IMR-90 (cell line): ENCODE measurements at regions not wholly inside any gene's neighbourhood (a gene's known extent, or its start where the extent isn't known, plus 50 kb on each side); places are given as distances from the start of the nearest gene placed in this dataset.

Experiments used
- ATAC-seq: fragments of 200-7000 bp; cut with Tn5 transposase; 2 replicates; pipeline ENCODE4 v1.9.1; 2020; ENCODE audit warnings: low read depth, mild to moderate bottlenecking, moderate library complexity
- BruUV-seq: library from RNA; stranded (reverse); fragments of 400-500 nt; replicated peaks from 2 replicates; lab custom pipeline; 2021; lab: Mats Ljungman, UMichigan
- CTCF ChIA-PET: fragments of 300-600 bp; formaldehyde crosslinking; extraction: SDS; loops from one replicate; lab custom pipeline; 2021; ENCODE audit warnings: antibody characterized with exemption; lab: Yijun Ruan, JAX
- POLR2A ChIA-PET: fragments of 300-600 bp; sonication (Branson Sonifier 250); formaldehyde crosslinking; loops from one replicate; lab custom pipeline; 2022; ENCODE audit warnings: antibody characterized with exemption; ENCODE audit not compliant: unreplicated experiment; lab: Charles Lee
- DNase-seq: peaks from one replicate; pipeline ENCODE4 v3.0.0; 2013
- H2AFZ ChIP-seq: replicated peaks from 2 replicates; pipeline ENCODE3; 2013; ENCODE audit warnings: low read length, mild to moderate bottlenecking; ENCODE audit not compliant: poor library complexity
- H2AK5ac ChIP-seq: 2 replicates; pipeline ENCODE4 v1.6.1; 2013; ENCODE audit warnings: low read depth, low read length, inconsistent platforms
- H2AK9ac ChIP-seq: replicated peaks from 2 replicates; pipeline ENCODE3; 2013; ENCODE audit warnings: mild to moderate bottlenecking, low read depth, low read length, moderate library complexity; ENCODE audit not compliant: poor library complexity
- H2BK120ac ChIP-seq: 2 replicates; pipeline ENCODE4 v1.6.1; 2013; ENCODE audit warnings: low read depth, low read length, inconsistent platforms
- H2BK15ac ChIP-seq: 3 replicates; pipeline ENCODE4 v1.6.1; 2013; ENCODE audit warnings: low read depth, low read length, inconsistent platforms
- H2BK20ac ChIP-seq: 2 replicates; pipeline ENCODE4 v1.6.1; 2013; ENCODE audit warnings: low read depth, mild to moderate bottlenecking, inconsistent platforms, low read length, moderate library complexity
- H2BK5ac ChIP-seq: 2 replicates; pipeline ENCODE4 v1.6.1; 2013; ENCODE audit warnings: mild to moderate bottlenecking, low read depth, low read length, inconsistent platforms; ENCODE audit not compliant: poor library complexity, severe bottlenecking
- H3K14ac ChIP-seq: replicated peaks from 2 replicates; pipeline ENCODE4 v1.6.1; 2013; ENCODE audit warnings: low read depth, low read length, inconsistent platforms
- H3K18ac ChIP-seq: 2 replicates; pipeline ENCODE4 v1.6.1; 2013; ENCODE audit warnings: low read depth, low read length, control low read depth
- H3K23ac ChIP-seq: 2 replicates; pipeline ENCODE4 v1.6.1; 2013; ENCODE audit warnings: low read depth, low read length, inconsistent platforms
- H3K27ac ChIP-seq: 2 replicates; pipeline ENCODE4 v1.5.1; 2013; ENCODE audit warnings: mild to moderate bottlenecking, control low read depth, low read length; ENCODE audit not compliant: insufficient read depth
- H3K27me3 ChIP-seq: 2 replicates; pipeline ENCODE4 v1.6.1; 2013; ENCODE audit warnings: low read length; ENCODE audit not compliant: control insufficient read depth, insufficient read depth
- H3K36me3 ChIP-seq: 2 replicates; pipeline ENCODE4 v1.6.1; 2013; ENCODE audit warnings: low read length, mixed read lengths; ENCODE audit not compliant: control insufficient read depth, insufficient read depth
- H3K4ac ChIP-seq: 2 replicates; pipeline ENCODE4 v1.6.1; 2013; ENCODE audit warnings: low read depth, low read length, inconsistent platforms
- H3K4me1 ChIP-seq: 2 replicates; pipeline ENCODE4 v1.6.1; 2013; ENCODE audit warnings: low read length, mixed read lengths; ENCODE audit not compliant: control insufficient read depth, insufficient read depth
- H3K4me2 ChIP-seq: 2 replicates; pipeline ENCODE4 v1.6.1; 2013; ENCODE audit warnings: low read depth, mild to moderate bottlenecking, control low read depth, low read length, moderate library complexity
- H3K4me3 ChIP-seq: 2 replicates; pipeline ENCODE4 v1.5.1; 2013; ENCODE audit warnings: low read depth, mild to moderate bottlenecking, control low read depth, low read length, moderate library complexity; ENCODE audit not compliant: insufficient read depth
- H3K56ac ChIP-seq: 2 replicates; pipeline ENCODE4 v1.6.1; 2013; ENCODE audit warnings: low read length, inconsistent platforms; ENCODE audit not compliant: insufficient read depth; ENCODE audit errors: extremely low read depth
- H3K79me1 ChIP-seq, 2 experiments: 2 replicates each; pipeline ENCODE4 v1.6.1; 2013; ENCODE audit warnings: low read length in 2 of 2, inconsistent platforms in 1 of 2, low read depth in 1 of 2
- H3K9ac ChIP-seq: 2 replicates; pipeline ENCODE4 v1.6.1; 2013; ENCODE audit warnings: low read depth, low read length, control low read depth
- H3K9me1 ChIP-seq: 2 replicates; pipeline ENCODE4 v1.6.1; 2013; ENCODE audit warnings: low read length, inconsistent platforms; ENCODE audit not compliant: insufficient read depth
- H3K9me3 ChIP-seq: 2 replicates; pipeline ENCODE4 v1.6.1; 2013; ENCODE audit warnings: low read length; ENCODE audit not compliant: control insufficient read depth, insufficient read depth
- H4K20me1 ChIP-seq: 2 replicates; pipeline ENCODE4 v1.6.1; 2013; ENCODE audit warnings: low read length, inconsistent platforms; ENCODE audit not compliant: insufficient read depth
- H4K5ac ChIP-seq: 2 replicates; pipeline ENCODE4 v1.6.1; 2013; ENCODE audit warnings: mild to moderate bottlenecking, low read depth, low read length, control low read depth
- H4K8ac ChIP-seq, 2 experiments: 2 replicates each; pipeline ENCODE4 v1.6.1; 2013; ENCODE audit warnings: low read depth in 2 of 2, low read length in 2 of 2, control low read depth in 1 of 2, inconsistent platforms in 1 of 2
- H4K91ac ChIP-seq: 2 replicates; pipeline ENCODE4 v1.6.1; 2013; ENCODE audit warnings: low read depth, low read length, inconsistent platforms; ENCODE audit not compliant: insufficient read depth
- BHLHE40 ChIP-seq: fragments of 150-350 bp; IDR thresholded peaks from 2 replicates; pipeline ENCODE4 v1.6.1; 2016; ENCODE audit warnings: mild to moderate bottlenecking, low read depth, low read length
- CTCF ChIP-seq: conservative IDR thresholded peaks from 2 replicates; pipeline ENCODE4 v1.5.1; 2012; ENCODE audit warnings: mild to moderate bottlenecking, low read depth, low read length, improper control_type of control experiment
- ELK1 ChIP-seq: fragments of 150-350 bp; IDR thresholded peaks from 2 replicates; pipeline ENCODE4 v1.6.1; 2016; ENCODE audit warnings: low read depth, mild to moderate bottlenecking, low read length, moderate library complexity, borderline replicate concordance
- FOS ChIP-seq: fragments of 150-350 bp; IDR thresholded peaks from 2 replicates; pipeline ENCODE4 v1.6.1; 2016; ENCODE audit warnings: low read depth, low read length
- MAFK ChIP-seq: IDR thresholded peaks from 2 replicates; pipeline ENCODE4 v1.6.1; 2012; ENCODE audit warnings: low read depth, low read length, improper control_type of control experiment
- MAZ ChIP-seq: IDR thresholded peaks from 2 replicates; pipeline ENCODE4 v1.6.1; 2012; ENCODE audit warnings: low read depth, mild to moderate bottlenecking, low read length, improper control_type of control experiment, moderate library complexity, borderline replicate concordance
- MXI1 ChIP-seq: IDR thresholded peaks from 2 replicates; pipeline ENCODE4 v1.6.1; 2012; ENCODE audit warnings: low read depth, mild to moderate bottlenecking, low read length, moderate library complexity, borderline replicate concordance
- RAD21 ChIP-seq: IDR thresholded peaks from 2 replicates; pipeline ENCODE4 v1.6.1; 2012; ENCODE audit warnings: low read length, improper control_type of control experiment
- RCOR1 ChIP-seq: IDR thresholded peaks from 2 replicates; pipeline ENCODE4 v1.6.1; 2012; ENCODE audit warnings: mild to moderate bottlenecking, low read length, improper control_type of control experiment; ENCODE audit not compliant: insufficient replicate concordance
- RFX5 ChIP-seq: IDR thresholded peaks from 2 replicates; pipeline ENCODE4 v1.8.0; 2012; ENCODE audit warnings: low read depth, mild to moderate bottlenecking, low read length, moderate library complexity
- WGBS, 2 experiments: methylation state at CpG; one replicate each; pipeline versions ENCODE4 v1.1.5 to v1.1.7; 2013; ENCODE audit warnings: missing lambda C conversion rate in 2 of 2; ENCODE audit not compliant: insufficient read length in 1 of 2; ENCODE audit errors: extremely low coverage in 2 of 2; 5-methylcytosine and 5-hydroxymethylcytosine counted together
- dilution Hi-C: fragments of 300-500 bp; cut with HindIII; formaldehyde crosslinking; loops from one replicate; pipeline ENCODE4 v1.14.3; 2018; ENCODE audit warnings: low sequenced_read_pairs; ENCODE audit not compliant: unreplicated experiment
- in situ Hi-C: fragments of 300-500 bp; cut with MboI; formaldehyde crosslinking; loops from 3 replicates; pipeline ENCODE4 v1.14.3; 2019; ENCODE audit warnings: low sequenced_read_pairs, inconsistent platforms, mixed read lengths
- intact Hi-C: fragments of 100-400 bp; cut with micrococcal nuclease; formaldehyde crosslinking; loops from 2 replicates; pipeline ENCODE4 v1.10.0; 2022

GRCh38 chr10:37700886-37701780 lies 156.3 kb downstream of the ZNF248 start:
- Histone ChIP-seq H4K5ac (no peak overlapping the region), H3K4me3 (no peak overlapping the region), H3K27me3 (no peaks in the 10 kb centered on the region), H3K9me3 (peaks cover 45% of the 10 kb centered on the region), H3K9ac (no peak overlapping the region), H2BK5ac (no peak overlapping the region), H2BK20ac (no peak overlapping the region), H2BK15ac (no peak overlapping the region), H4K8ac (no peak overlapping the region), H3K23ac (no peak overlapping the region), H3K56ac (no peak overlapping the region), H3K79me1 (no peaks in the 10 kb centered on the region), H3K18ac (no peak overlapping the region), H2AK5ac (no peak overlapping the region), H3K27ac (no peak overlapping the region), H2BK120ac (no peak overlapping the region), H3K4me1 (no peaks in the 10 kb centered on the region), H3K4ac (no peak overlapping the region), H4K91ac (no peak overlapping the region), H3K14ac (no peak overlapping the region), H3K4me2 (no peak overlapping the region), H2AK9ac (no peak overlapping the region), H3K9me1 (no peaks in the 10 kb centered on the region), H3K36me3 (no peaks in the 10 kb centered on the region), H2AFZ (no peak overlapping the region), H4K20me1 (no peaks in the 10 kb centered on the region)
- in situ Hi-C loops (no loop called here), dilution Hi-C loops (no loop called here), intact Hi-C loops (no loop called here)
- CTCF ChIA-PET: no interaction called here
- BruUV-seq: no TSS peak
- TF ChIP-seq RCOR1 (no peak), CTCF (no peak), RAD21 (no peak), MAZ (no peak), ELK1 (no peak), MXI1 (no peak), MAFK (no peak), BHLHE40 (no peak), FOS (no peak), RFX5 (no peak)
- DNase-seq (no peak), ATAC-seq (no peak)
- POLR2A ChIA-PET: no interaction called here
- WGBS, 2 experiments: 57% methylated on average over 14 of the region's 37 CpGs; no CpG with 5 or more reads in 1 of the 2 experiments
